ENCODE measurements at regions not wholly inside any gene's neighbourhood (a gene's known extent, or its start where the extent isn't known, plus 50 kb on each side); places are given as distances from the start of the nearest gene placed in this dataset.

- Histone ChIP-seq H3K9ac (ENCODE audit: low read depth in 1 of 2, low read length in 2 of 2) (no peak overlapping the region), H3K27ac (ENCODE audit: low read depth in 1 of 2, low read length in 2 of 2) (no peak overlapping the region), H3K27me3 (ENCODE audit: control insufficient read depth in 4 of 4, insufficient read depth in 4 of 4, low read length in 3 of 4) (no peaks in the 10 kb centered on the region), H3K9me3 (ENCODE audit: control insufficient read depth in 4 of 4, low read length in 3 of 4) (no peaks in the 10 kb centered on the region), H3K4me1 (ENCODE audit: control insufficient read depth in 4 of 4, insufficient read depth in 4 of 4, low read length in 3 of 4) (no peaks in the 10 kb centered on the region), H3K4me3 (ENCODE audit: low read depth in 1 of 3, low read length in 3 of 3) (no peak overlapping the region), H3K36me3 (ENCODE audit: control insufficient read depth in 4 of 4, insufficient read depth in 3 of 4, low read depth in 1 of 4, low read length in 3 of 4) (no peaks in the 10 kb centered on the region)
- 62% methylated on average over 1 of the region's 1 CpG for WGBS
- TF ChIP-seq FOXA1 (IDR thresholded peaks at IDR 0.05): no peak
- TF ChIP-seq, protein P1, sequence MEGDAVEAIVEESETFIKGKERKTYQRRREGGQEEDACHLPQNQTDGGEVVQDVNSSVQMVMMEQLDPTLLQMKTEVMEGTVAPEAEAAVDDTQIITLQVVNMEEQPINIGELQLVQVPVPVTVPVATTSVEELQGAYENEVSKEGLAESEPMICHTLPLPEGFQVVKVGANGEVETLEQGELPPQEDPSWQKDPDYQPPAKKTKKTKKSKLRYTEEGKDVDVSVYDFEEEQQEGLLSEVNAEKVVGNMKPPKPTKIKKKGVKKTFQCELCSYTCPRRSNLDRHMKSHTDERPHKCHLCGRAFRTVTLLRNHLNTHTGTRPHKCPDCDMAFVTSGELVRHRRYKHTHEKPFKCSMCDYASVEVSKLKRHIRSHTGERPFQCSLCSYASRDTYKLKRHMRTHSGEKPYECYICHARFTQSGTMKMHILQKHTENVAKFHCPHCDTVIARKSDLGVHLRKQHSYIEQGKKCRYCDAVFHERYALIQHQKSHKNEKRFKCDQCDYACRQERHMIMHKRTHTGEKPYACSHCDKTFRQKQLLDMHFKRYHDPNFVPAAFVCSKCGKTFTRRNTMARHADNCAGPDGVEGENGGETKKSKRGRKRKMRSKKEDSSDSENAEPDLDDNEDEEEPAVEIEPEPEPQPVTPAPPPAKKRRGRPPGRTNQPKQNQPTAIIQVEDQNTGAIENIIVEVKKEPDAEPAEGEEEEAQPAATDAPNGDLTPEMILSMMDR (IDR thresholded peaks at IDR 0.05; ENCODE audit: low read depth, low read length, missing input control): no peak
- no peak for TF ChIP-seq YY1 (IDR thresholded peaks at IDR 0.05)
- TF ChIP-seq GABPA (IDR thresholded peaks at IDR 0.05 in 1 of 2, conservative IDR thresholded peaks at IDR 0.05 in 1 of 2): no peak
- TF ChIP-seq, protein P2, sequence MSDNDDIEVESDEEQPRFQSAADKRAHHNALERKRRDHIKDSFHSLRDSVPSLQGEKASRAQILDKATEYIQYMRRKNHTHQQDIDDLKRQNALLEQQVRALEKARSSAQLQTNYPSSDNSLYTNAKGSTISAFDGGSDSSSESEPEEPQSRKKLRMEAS (IDR thresholded peaks at IDR 0.05): no peak
- TF ChIP-seq TAF1 (conservative IDR thresholded peaks at IDR 0.05): no peak
- TF ChIP-seq SP1 (IDR thresholded peaks at IDR 0.05): no peak
- TF ChIP-seq ATF3 (IDR thresholded peaks at IDR 0.05): no peak
- no peak for TF ChIP-seq RAD21 (IDR thresholded peaks at IDR 0.05)
- no peak for TF ChIP-seq HNF4A (conservative IDR thresholded peaks at IDR 0.05)
- TF ChIP-seq ZBTB33 (IDR thresholded peaks at IDR 0.05): no peak
- TF ChIP-seq, protein P3, sequence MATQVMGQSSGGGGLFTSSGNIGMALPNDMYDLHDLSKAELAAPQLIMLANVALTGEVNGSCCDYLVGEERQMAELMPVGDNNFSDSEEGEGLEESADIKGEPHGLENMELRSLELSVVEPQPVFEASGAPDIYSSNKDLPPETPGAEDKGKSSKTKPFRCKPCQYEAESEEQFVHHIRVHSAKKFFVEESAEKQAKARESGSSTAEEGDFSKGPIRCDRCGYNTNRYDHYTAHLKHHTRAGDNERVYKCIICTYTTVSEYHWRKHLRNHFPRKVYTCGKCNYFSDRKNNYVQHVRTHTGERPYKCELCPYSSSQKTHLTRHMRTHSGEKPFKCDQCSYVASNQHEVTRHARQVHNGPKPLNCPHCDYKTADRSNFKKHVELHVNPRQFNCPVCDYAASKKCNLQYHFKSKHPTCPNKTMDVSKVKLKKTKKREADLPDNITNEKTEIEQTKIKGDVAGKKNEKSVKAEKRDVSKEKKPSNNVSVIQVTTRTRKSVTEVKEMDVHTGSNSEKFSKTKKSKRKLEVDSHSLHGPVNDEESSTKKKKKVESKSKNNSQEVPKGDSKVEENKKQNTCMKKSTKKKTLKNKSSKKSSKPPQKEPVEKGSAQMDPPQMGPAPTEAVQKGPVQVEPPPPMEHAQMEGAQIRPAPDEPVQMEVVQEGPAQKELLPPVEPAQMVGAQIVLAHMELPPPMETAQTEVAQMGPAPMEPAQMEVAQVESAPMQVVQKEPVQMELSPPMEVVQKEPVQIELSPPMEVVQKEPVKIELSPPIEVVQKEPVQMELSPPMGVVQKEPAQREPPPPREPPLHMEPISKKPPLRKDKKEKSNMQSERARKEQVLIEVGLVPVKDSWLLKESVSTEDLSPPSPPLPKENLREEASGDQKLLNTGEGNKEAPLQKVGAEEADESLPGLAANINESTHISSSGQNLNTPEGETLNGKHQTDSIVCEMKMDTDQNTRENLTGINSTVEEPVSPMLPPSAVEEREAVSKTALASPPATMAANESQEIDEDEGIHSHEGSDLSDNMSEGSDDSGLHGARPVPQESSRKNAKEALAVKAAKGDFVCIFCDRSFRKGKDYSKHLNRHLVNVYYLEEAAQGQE (IDR thresholded peaks at IDR 0.05): no peak
- TF ChIP-seq RXRA (IDR thresholded peaks at IDR 0.05): no peak
- no peak for DNase-seq (ENCODE audit: low spot score)
These were observed 1230.7 kb upstream of the USP15 start for GRCh38 chr12:61029516-61029915.

DNA sequence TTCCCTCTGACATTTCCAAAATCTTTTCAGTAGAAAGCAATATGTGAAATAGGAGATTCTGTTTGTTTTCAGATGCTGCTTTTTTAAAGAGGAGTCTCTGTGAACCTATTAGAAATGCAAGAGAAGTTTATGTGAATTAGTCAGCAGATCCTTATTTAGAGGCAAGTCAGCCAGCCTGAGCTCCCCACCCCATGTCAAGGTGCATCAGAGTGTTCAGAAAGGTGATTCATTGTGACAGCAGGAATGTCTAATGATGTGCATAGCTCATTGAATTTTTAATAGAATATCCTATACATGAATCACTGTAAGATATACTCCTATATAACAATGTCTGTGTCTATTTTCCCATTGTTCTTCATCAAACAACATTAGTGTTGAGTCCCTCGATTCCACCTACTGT lies 1222.4 kb upstream of the USP15 start:
- TF ChIP-seq ZBTB33 (IDR thresholded peaks at IDR 0.05) (no peak), TAF1 (conservative IDR thresholded peaks at IDR 0.05) (no peak), NR2F2 (IDR thresholded peaks at IDR 0.05) (no peak), EGR1 (IDR thresholded peaks at IDR 0.05; ENCODE audit: low read depth in 2 of 2) (no peak)
- Histone ChIP-seq H3K9me3 (ENCODE audit: control insufficient read depth in 4 of 4, low read length in 3 of 4) (no peaks in the 10 kb centered on the region), H3K4me3 (ENCODE audit: low read depth in 1 of 3, low read length in 3 of 3) (no peak overlapping the region), H3K4me1 (ENCODE audit: control insufficient read depth in 4 of 4, insufficient read depth in 4 of 4, low read length in 3 of 4) (no peaks in the 10 kb centered on the region), H3K9ac (ENCODE audit: low read depth in 1 of 2, low read length in 2 of 2) (no peak overlapping the region), H3K36me3 (ENCODE audit: control insufficient read depth in 4 of 4, insufficient read depth in 3 of 4, low read depth in 1 of 4, low read length in 3 of 4) (no peaks in the 10 kb centered on the region), H3K27ac (ENCODE audit: low read depth in 1 of 2, low read length in 2 of 2) (no peak overlapping the region), H3K27me3 (ENCODE audit: control insufficient read depth in 4 of 4, insufficient read depth in 4 of 4, low read length in 3 of 4) (no peaks in the 10 kb centered on the region)
- 69% methylated on average over 1 of the region's 1 CpG for WGBS
- no peak for DNase-seq (ENCODE audit: low spot score)
